CD4-positive, alpha-beta T cell treated with Interleukin-4 for 4 hours (primary cell): ENCODE measurements at regions not wholly inside any gene's neighbourhood (a gene's known extent, or its start where the extent isn't known, plus 50 kb on each side); places are given as distances from the start of the nearest gene placed in this dataset.
"Not testable (repeated sequence)": the region's sequence is repeated elsewhere in the genome, so short reads cannot be mapped to it uniquely, and the experiment has no call there.

ENCODE experiments used
- DNase-seq: peaks from one replicate; pipeline ENCODE4 v3.0.0-alpha.2; 2020

DNA sequence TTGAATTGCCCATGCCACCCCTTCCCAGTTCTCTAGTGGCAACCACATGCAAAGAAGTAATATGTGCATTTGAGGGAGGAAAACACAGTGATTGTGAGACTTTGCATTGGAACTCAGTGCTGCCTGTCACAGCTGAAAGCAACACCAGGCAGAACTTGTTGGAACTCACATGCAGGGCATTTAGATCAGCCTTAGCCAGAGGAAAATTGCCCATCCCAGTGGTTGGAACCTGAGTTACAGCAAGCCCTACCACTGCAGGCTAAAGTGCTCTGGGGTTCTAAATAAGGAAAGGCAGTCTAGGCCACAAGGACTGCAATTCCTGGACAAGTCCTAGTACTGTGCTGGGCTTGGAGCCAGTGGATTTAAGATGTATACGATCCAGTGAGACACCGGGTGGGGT, 245.3 kb upstream of the UFL1 start:
- no peak for DNase-seq

DNA sequence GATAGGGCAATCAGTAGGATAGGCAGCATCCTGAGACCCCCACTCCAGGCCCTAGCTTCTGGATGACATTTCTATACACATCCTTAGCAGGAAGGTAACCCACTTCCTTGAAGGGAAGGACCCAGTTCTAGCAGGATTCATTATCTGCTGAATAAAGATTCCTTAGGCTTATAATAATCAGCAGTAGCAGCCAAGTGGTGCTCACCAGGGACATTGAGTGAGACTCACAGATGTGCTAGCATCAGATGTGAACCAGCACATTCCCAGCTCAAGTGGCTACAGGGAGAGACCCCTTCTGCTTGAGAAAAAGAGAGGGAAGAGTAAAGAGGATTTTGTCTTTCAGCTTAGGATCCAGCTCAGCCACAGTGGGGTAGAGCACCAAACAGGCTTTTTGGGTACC, 244.8 kb upstream of the UFL1 start:
- no peak for DNase-seq

DNA sequence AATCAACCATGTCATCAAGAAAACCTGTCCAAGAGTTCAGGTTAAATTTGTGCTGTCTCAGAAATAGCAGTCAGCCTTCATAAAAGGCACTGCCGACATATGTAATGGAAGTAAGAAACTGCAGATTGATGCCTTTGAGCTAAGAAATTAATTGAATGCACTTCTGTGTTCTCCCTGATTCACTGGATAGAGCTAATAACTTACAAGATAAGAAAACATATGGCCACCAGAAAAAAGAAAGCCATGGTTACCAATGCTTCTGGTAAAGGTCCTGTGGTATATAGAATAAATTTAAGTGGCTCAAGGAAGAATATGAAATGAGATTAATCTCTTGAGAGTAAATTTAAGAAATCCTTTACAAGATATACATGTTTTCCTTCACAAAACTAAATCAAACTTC, 242.5 kb upstream of the UFL1 start:
- DNase-seq: no peak

DNA sequence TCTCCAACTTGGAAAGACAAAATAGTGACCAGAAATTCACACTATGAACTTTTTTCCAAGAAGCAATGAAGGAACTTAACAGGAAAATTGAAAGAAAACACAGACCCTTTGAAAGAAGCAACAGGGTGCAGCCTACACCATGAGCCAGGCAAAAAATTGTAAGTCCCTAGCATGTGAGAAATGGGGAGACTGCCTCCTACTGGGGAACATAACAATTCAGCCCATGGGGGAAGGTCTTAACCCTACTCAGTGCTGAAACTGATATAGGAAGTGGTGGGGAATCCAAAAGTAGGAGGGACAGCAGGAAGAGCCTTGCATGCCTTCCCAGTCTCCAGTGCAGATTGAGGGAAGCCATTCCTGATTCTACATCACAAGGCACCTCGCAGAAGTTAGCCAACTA, 235.1 kb upstream of the UFL1 start:
- DNase-seq: no peak

DNA sequence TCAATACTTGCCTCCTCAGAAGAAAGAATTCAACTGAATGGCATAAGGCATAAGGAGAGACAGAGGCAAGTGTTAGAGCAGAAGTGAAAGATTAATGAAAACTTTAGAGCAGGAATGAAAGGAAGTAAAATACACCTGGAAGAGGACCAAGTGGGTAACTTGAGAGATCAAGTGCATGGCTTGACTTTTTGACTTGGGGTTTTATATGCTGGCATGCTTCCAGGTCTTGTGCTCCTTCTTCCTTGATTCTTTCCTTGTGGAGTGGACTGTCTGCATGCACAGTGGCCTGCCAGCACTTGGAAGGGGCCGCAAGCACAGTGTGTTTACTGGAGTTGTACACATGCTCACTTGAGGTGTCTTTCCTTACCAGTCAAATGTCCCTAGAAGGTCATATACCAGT, 222.1 kb upstream of the UFL1 start:
- no peak for DNase-seq

DNA sequence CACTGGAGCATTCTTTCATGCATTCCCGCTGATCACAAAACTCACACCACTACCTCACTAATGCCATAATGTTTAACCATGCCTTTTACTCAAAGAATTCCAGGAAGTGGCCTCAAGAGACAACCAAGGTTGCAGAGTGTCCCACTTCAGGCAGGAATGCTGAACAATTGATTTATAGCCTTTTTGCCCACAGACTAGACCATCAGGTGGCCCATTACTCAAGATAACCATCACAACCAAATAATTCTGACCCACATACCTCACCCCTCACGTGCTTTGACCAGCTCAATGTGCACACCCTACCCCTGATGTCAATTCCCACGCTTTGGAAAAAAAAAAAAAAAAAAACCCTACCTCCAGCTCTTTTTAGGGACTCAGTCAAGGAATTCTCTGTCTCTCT, 220.6 kb upstream of the UFL1 start:
- DNase-seq: no peak

DNA sequence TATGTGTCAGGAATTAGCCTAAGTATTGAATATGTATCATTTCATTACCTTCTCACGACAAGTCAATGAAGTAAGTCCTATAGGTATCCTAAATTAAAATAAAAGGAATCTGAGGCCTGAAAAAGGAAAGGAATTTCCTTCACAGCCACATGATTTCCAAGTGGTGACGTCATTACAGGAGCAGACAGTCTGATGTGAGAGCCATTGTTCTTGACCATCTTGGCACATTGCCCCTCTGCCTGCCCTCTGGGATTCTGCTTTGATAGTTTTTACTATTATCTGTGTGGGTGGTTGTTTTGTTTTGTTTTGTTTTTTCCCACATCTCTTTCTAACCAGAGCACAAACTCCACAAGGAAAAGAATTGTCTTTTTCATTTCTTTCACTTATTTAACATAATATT, 219.8 kb upstream of the UFL1 start:
- DNase-seq: no peak

DNA sequence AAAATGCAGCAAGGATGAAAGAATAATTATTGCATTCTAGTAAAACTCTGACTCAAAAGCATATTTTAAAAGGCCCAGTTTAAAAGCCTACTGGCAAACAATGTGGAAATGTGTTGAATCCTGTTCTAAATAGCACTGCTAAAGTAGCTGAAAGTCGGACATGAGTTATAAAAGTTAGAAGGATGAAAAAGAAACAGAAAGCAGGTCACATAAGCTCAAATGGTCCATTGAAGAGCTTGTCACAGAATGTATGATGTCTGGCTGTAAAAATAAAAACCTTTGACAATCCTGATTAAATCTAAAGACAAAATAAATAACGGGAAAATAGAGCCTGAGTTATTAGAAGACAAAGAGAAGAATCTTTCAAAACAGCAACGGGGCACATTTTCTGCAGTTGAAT, 218.6 kb upstream of the UFL1 start:
- no peak for DNase-seq

DNA sequence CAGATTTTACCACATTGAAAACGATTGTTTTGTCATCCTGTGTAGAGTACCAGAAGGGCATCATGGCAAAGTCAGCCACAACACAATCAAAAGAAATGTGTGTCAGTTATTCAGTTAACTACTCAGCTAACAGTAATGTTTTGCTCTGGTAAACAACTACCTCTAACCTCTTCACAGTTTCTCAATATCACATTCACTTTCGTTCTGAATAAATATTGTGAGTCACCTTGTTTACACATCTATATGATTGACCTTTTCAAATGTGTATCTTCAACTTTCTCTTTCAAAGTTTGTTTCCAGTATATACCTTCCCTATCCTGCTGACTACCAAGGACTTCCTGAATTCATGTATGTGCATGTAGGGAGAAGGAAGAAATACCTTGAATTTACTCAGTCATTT, 216.6 kb upstream of the UFL1 start:
- no peak for DNase-seq

DNA sequence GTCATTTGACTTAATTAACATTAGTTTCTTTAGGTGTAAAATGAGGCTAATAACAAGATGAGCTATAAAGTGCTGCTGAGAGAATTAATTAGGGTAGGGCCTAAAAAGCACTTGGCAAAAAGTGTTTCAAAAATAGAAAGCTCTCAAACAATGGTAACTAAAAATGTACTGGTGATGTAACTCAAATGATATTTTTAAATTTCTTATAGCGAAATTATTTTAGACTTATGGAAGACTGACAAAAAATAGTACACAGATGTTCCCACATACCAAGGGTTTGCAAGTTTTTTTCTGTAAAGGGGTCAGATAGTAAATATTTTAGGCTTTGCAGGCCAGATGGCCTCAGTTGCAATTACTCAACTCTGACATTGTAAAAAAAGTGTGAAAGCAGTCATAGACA, 190.7 kb upstream of the UFL1 start:
- DNase-seq: no peak

DNA sequence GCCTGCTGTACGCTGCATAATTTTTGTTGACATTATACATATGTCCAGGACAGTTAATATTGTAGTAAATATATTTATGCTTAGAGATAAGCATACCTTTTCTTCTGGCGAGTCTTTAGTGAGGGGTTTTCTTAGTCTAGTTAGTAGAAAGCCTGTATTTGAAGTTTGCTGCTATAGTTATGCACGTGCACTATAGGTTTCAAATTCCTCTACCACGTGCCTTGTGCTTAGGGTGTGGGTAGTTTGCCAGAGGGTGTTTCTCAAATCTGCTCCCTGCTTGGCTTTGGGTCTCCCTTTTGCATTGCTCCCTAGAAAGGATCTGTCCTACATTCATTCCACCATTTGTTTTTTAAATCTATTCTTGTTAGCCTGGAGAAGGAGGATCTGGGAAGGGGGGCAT, 181.4 kb upstream of the UFL1 start:
- no peak for DNase-seq

DNA sequence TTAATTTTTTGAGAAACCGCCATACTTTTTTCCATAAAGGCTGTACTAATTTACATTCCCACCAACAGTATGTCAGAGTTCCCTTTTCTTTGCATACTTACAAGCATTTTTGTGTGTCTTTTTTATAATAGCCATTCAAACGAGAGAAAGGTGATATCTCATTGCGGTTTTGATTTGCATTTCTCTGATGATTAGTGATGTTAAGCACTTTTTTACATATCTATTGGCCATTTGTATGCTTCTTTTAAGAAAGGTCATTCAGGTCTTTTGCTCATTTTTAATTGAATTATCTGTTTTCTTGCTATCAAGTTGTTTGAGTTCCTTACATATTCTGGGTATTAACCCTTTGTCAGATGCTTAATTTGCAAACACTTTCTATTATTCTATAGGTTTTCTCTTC, 176.1 kb upstream of the UFL1 start:
- no peak for DNase-seq

DNA sequence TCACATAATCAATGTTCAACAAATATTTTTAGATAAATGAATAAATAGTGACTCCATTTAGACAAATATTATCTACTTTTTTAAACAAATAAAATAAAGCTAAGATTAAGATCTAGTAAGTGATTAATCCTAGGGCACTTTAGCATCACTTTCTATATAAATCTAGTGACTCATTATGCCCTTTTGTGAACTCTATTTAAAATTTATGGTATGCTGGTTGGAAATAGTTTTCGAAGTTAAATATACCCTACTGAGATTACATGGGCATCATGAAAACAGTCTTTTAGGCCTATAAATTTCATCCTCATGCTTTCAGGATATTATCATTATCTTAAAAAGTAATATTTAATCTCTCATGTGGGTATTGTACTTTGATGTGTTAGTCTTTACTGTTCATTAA, 140.4 kb upstream of the UFL1 start:
- no peak for DNase-seq

DNA sequence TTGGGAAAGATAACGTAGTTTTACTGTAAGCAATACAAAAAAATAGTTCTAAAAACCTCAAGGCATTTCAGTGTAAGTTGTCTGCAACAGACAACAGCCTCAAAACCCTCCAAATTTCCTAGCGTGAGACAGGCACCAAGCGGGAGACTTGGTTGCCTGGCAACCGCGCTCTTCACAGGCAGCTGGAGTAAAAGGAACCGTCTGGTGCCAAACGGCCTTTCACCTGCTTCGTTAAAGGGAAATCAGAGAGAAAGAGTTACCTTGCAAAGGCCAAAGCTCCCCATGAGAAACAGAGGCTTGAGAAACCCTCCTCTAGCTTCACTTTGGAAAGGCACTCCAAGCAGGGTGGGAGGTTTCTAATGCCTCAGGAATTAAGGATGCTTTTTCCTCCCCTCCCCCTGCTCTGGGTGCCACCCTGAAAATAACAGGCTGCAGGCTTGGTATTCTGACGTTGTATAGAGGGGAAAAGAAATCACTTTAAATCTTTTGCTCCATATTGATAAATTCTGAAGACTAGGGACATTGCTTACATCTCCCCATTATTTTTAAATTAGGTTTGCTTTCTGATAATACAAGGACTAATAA, 129.7 kb upstream of the UFL1 start:
- DNase-seq: no peak

DNA sequence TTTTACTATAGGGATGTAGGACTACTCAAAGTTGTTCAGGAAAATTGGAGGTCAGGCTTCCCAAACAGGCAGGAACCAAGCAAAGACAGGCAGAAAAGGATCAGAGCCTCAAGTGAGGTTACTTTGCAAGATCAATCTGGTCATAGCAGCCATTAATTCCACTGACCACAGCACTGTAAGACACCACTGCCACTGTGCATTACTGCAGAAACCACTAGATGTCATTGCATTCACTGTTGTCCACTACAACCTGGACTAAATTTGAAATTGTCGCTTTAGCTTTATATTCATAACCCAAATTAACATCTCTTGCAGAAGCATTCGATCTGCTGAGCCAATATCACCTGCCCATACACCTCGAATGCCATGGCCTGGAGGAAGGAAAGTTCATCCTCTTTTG, 126.9 kb upstream of the UFL1 start:
- DNase-seq: no peak

DNA sequence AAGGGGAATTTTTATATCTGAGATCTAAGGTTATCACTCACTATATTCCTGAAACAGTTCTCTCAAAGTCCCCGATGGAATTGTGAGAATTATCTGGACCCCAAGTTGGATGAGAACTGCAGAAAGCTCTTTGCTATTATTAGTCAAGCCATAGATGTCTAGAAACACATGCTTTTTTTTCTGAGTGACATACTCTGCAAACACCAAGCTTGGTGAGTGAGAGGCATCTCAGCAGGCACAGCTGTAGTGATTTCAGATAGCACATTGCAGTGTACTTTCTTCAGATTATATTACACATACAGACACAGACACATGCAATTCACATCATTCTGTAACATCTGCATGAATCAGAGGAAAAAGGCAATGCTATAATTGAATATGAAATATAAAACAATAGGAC, 111.1 kb upstream of the UFL1 start:
- DNase-seq: no peak

DNA sequence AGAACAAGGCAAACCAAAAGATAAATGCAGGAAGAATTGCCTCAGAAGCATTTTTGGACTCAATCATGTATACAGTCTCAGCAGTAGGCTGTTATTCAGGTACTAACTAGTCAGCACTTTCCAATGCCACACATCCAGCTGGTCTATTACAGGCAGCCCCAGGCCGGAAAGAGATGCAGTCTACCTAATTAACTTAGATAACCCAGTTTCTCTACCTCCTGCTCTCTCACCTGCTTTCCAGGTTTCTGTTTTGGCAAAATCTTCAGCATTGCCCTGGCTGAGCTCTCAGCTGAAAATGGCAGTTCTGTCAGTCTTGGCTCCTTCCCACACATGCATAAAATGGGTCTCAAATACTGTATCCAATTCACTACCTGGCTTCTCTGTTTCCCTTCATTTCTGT, 101.3 kb upstream of the UFL1 start:
- DNase-seq: no peak

DNA sequence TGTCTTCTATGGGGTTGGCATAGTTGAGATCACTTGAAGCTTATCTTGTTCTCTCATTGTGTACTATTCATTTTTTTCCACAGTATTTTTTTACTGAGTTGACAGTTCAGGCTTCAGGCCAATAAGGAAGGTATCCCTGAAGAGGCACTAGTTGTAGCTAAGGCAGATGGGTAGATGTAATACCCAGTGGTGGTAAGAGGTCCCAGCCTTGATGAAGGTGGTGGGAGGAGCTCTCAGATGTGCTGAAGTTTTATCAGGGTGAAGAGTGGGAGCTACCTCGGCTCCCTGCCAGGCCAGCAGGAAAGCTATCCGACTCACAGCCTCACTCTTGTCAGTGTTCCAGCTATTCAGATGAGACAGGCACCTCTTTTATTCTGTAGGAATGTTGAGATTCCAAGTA, 87.7 kb upstream of the UFL1 start:
- DNase-seq: no peak

DNA sequence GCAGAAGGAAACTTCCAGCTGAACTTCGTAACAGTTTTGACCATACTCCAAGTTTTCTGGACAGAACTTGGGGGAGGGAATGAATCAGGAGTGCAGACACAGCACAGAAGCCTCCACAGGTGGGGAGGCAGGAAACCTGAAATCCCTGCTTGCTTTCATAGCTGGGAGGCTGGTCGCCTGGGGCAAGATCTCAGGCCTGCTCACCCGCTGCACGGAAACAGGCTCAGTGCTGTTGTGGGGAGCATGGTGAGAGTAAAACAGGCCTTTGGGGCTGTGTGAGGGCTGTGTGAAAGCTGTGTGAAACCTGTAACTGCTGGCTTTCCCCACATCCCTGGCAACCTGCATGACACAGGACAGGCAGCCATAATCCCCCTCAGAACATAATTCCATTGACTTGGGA, 85.2 kb upstream of the UFL1 start:
- DNase-seq: no peak

DNA sequence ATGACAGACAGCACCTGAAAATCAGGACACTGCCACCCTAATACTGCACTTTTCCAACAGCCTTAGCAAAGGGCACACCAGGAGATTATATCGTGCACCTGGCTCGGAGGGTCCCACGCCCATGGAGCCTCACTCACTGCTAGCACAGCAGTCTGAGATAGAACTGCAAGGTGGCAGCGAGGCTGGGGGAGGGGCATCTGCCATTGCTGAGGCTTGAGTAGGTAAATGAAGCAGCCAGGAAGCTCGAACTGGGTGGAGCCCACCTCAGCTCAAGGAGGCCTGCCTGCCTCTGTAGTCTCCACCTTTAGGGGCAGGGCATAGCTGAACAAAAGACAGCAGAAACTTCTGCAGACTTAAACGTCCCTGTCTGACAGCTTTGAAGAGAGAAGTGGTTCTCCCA, 84.4 kb upstream of the UFL1 start:
- DNase-seq: not testable (repeated sequence)

DNA sequence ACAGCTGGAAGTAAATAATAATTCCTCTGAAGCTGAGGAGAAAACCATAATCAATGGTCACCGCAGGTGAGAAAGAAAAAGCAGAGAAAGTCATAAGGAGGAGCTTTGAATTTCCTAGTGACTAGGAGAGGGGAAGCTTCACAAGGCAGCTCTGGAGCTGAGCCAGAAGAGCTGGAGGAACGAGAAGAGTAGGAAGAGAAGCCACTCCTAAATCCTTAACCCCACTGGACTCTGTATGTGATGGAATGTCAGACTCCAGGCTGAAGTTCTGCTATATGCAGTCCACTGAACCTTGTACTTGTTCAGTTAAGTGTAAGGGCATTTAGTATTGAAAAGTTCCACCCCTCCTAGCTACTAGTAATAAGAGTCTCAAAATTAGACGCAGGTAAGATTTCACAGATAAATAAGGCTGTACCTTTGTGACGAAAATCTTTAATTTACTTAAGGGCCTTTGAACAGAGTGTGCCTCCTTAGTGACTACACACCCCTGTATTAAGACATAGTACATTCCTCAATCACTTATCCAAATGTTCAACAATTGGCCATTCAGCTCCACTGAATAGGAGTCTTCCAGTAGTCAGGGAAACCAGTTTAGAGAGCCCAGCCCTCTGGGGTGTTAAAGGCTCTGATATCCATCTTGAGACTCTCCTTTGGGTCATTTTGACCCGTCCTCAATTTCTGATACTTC, 71.4 kb upstream of the UFL1 start:
- DNase-seq: no peak

DNA sequence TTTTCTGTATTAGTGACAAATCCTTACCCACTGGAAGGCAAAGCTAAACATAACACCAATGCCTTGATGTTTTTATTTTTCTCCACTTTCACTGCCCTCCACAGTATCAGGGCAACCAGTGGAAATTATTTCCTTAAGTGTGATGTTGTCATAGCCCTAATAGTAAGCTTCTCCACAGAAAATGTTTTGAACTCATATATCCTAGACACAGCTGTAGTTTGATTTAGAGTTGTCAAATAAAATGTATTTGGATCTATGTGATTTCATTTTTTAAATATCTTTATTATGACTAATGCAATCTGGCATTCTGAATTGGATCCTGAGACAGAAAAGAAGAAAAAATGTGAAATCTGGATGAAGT, 70.9 kb upstream of the UFL1 start:
- no peak for DNase-seq

DNA sequence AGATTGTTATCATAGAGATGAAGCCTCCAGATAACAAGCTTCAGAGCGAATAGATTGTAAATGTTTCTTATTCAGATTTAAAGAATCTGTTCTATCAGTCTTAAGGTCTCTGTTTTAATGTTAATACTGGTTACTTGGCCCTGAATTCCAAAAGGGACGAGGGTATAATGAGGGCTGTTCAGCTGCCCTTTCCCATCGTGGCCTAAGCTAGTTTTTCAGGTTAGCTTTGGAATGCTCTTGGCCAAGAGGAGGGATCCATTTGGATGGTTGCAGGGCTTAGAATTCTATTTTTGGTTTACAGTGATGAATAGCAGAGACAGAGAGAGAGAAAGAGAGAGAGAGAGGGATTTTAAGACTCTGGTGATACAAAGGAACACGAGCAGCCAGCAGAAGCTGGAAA, 62.8 kb upstream of the UFL1 start:
- DNase-seq: no peak

DNA sequence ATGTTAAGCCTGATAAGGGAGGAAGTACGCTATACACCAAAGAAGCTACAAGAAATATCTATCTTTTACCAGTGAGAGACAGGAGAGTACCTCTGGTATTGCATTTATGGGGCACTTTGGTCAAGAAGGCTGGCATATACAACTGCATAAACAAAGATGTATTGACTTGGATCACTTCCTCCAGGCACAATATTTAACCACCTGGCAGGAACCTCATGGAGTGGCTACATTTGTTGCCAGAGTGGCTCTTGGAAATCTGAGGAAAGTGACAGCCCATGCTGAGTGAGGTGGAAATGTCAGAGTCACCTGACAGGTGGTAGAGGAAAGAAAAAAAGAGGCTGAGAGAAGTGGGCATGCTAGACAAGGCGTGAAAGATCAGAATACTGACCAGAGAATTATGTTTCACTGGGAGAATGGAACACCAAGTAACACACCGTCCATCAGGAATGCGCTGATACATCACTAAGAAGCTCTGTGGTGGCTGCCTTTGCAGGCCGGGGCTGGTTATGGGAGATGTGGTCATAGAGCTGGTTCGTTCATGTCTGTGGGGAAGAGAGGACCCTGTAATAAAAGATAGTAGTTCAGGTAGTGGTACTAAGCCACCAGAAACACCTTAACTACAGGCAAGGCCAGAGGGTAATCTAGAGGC, 61.4 kb upstream of the UFL1 start:
- DNase-seq: no peak

DNA sequence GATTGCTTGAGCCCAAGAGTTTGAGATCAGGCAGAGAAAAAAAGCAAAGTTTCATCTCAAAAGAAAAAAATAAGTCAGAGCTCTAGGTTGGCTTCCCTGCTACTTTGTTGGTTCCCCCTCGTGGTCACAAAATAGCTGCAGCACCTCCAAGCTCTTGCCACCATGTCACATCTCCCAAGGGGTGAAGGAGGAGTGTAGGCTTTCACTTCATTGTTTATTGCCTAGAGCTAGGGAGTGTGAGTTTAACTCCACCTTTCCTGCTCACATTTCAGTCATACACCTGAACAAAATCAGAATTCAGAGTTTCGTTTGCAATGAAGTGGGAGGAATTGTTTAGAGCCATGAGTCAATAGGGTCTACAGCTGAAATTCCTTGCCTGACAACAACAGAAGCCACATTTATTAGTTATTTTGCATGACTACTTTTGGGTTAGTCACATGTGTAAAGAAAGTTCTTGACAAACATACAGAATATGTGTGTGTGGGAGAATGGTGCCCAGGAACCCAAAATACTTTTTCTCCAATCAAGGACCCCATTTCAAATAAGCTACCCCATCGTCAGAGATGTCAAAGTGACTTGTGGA, 56.2 kb upstream of the UFL1 start:
- DNase-seq: no peak
